Muscle layer of colon (tissue), 2 donors: ENCODE measurements at regions not wholly inside any gene's neighbourhood (a gene's known extent, or its start where the extent isn't known, plus 50 kb on each side); places are given as distances from the start of the nearest gene placed in this dataset.

Source experiments
- H3K27ac ChIP-seq: one replicate; pipeline ENCODE4 v1.7.0; 2013; ENCODE audit warnings: low read depth, mild to moderate bottlenecking, low read length, moderate library complexity
- H3K27me3 ChIP-seq, 2 donors: one replicate each; pipeline ENCODE4 v1.7.0; 2013; ENCODE audit warnings: low read length in 2 of 2, mild to moderate bottlenecking in 2 of 2; ENCODE audit not compliant: insufficient read depth in 2 of 2, control insufficient read depth in 1 of 2
- H3K36me3 ChIP-seq: one replicate; pipeline ENCODE4 v1.7.0; 2013; ENCODE audit warnings: mild to moderate bottlenecking, low read length; ENCODE audit not compliant: insufficient read depth
- H3K4me1 ChIP-seq: one replicate; pipeline ENCODE4 v1.7.0; 2013; ENCODE audit warnings: mild to moderate bottlenecking, low read length; ENCODE audit not compliant: insufficient read depth
- H3K4me3 ChIP-seq, 2 donors: one replicate each; pipeline ENCODE4 v1.7.0; 2013; ENCODE audit warnings: low read length in 2 of 2, low read depth in 1 of 2, mild to moderate bottlenecking in 1 of 2, moderate library complexity in 1 of 2
- H3K9ac ChIP-seq: one replicate; pipeline ENCODE4 v1.7.0; 2013; ENCODE audit warnings: low read length
- H3K9me3 ChIP-seq: one replicate; pipeline ENCODE4 v1.7.0; 2013; ENCODE audit warnings: mild to moderate bottlenecking, low read length
- donor health status: abdominal sarcoma.
- donor health status: Adenocarcinoma of cecum.

GRCh38 chr3:66615643-66616301 is 115.0 kb upstream of the LRIG1 start:
- Histone ChIP-seq H3K4me1 (peaks cover 32% of the 10 kb centered on the region), H3K9me3 (no peaks in the 10 kb centered on the region), H3K27ac (no peak overlapping the region)

GRCh38 chr3:66617351-66617750 is 116.5 kb upstream of the LRIG1 start:
- peaks cover 32% of the 10 kb centered on the region for H3K4me1 ChIP-seq
- H3K27ac ChIP-seq, result peak overlapping the region; percentile 63
- no peaks in the 10 kb centered on the region for H3K36me3 ChIP-seq
- H3K27me3 ChIP-seq, result no peaks in the 10 kb centered on the region
- no peaks in the 10 kb centered on the region for H3K9me3 ChIP-seq
- H3K4me3 ChIP-seq, result no peak overlapping the region
- H3K9ac ChIP-seq, result no peak overlapping the region

More at GRCh38 chr3:66615643-66616301, 115.0 kb upstream of the LRIG1 start:
- Histone ChIP-seq H3K27me3 (no peaks in the 10 kb centered on the region), H3K4me3 (no peak overlapping the region), H3K36me3 (no peaks in the 10 kb centered on the region), H3K9ac (no peak overlapping the region)

GRCh38 chr3:66618066-66618465 is 117.2 kb upstream of the LRIG1 start:
- Histone ChIP-seq H3K4me3 (peak overlapping the region in 1 of 2 donors; percentile 0), H3K27ac (peak overlapping the region; percentile 24), H3K9ac (no peak overlapping the region), H3K36me3 (no peaks in the 10 kb centered on the region), H3K27me3 (no peaks in the 10 kb centered on the region), H3K4me1 (peaks cover 32% of the 10 kb centered on the region), H3K9me3 (no peaks in the 10 kb centered on the region)

- no peaks in the 10 kb centered on the region for H3K36me3 ChIP-seq
- H3K4me3 ChIP-seq, result no peak overlapping the region
- H3K9me3 ChIP-seq, result no peaks in the 10 kb centered on the region
- H3K27ac ChIP-seq, result no peak overlapping the region
- peaks cover 34% of the 10 kb centered on the region for H3K4me1 ChIP-seq
- H3K9ac ChIP-seq, result no peak overlapping the region
- H3K27me3 ChIP-seq, result no peaks in the 10 kb centered on the region
These were observed 119.5 kb upstream of the LRIG1 start for GRCh38 chr3:66620296-66620695.

GRCh38 chr3:66622756-66623457 is 122.1 kb upstream of the LRIG1 start:
- no peak overlapping the region for H3K27ac ChIP-seq
- no peaks in the 10 kb centered on the region for H3K27me3 ChIP-seq
- peaks cover 18% of the 10 kb centered on the region for H3K4me1 ChIP-seq
- no peak overlapping the region for H3K4me3 ChIP-seq
- H3K9me3 ChIP-seq, result no peaks in the 10 kb centered on the region
- H3K9ac ChIP-seq, result no peak overlapping the region
- H3K36me3 ChIP-seq, result no peaks in the 10 kb centered on the region

GRCh38 chr3:66625505-66626216 is 124.8 kb upstream of the LRIG1 start:
- Histone ChIP-seq H3K4me3 (no peak overlapping the region), H3K27ac (no peak overlapping the region), H3K27me3 (no peaks in the 10 kb centered on the region), H3K9me3 (no peaks in the 10 kb centered on the region), H3K36me3 (no peaks in the 10 kb centered on the region), H3K9ac (no peak overlapping the region), H3K4me1 (peaks cover 18% of the 10 kb centered on the region)

- Histone ChIP-seq H3K4me3 (no peak overlapping the region), H3K9me3 (no peaks in the 10 kb centered on the region), H3K36me3 (no peaks in the 10 kb centered on the region), H3K27me3 (no peaks in the 10 kb centered on the region), H3K9ac (no peak overlapping the region), H3K4me1 (peaks cover 18% of the 10 kb centered on the region), H3K27ac (peak overlapping the region; percentile 3)
These were observed 128.5 kb upstream of the LRIG1 start for GRCh38 chr3:66629150-66629981.

- Histone ChIP-seq H3K9ac (no peak overlapping the region), H3K4me1 (peaks cover 18% of the 10 kb centered on the region), H3K4me3 (no peak overlapping the region), H3K36me3 (no peaks in the 10 kb centered on the region), H3K27ac (no peak overlapping the region), H3K27me3 (no peaks in the 10 kb centered on the region), H3K9me3 (no peaks in the 10 kb centered on the region)
These were observed 129.2 kb upstream of the LRIG1 start for GRCh38 chr3:66629982-66630368.

GRCh38 chr3:66633402-66634381 is 132.9 kb upstream of the LRIG1 start:
- Histone ChIP-seq H3K4me1 (peaks cover 7% of the 10 kb centered on the region), H3K36me3 (no peaks in the 10 kb centered on the region), H3K27ac (no peak overlapping the region), H3K9me3 (no peaks in the 10 kb centered on the region), H3K4me3 (no peak overlapping the region), H3K27me3 (no peaks in the 10 kb centered on the region), H3K9ac (no peak overlapping the region)

GRCh38 chr3:66638717-66639116 is 137.9 kb upstream of the LRIG1 start:
- H3K36me3 ChIP-seq, result no peaks in the 10 kb centered on the region
- no peak overlapping the region for H3K4me3 ChIP-seq
- no peaks in the 10 kb centered on the region for H3K9me3 ChIP-seq
- no peaks in the 10 kb centered on the region for H3K27me3 ChIP-seq
- H3K4me1 ChIP-seq, result no peaks in the 10 kb centered on the region
- H3K27ac ChIP-seq, result no peak overlapping the region
- no peak overlapping the region for H3K9ac ChIP-seq
